ENCODE measurements at regions not wholly inside any gene's neighbourhood (a gene's known extent, or its start where the extent isn't known, plus 50 kb on each side); places are given as distances from the start of the nearest gene placed in this dataset.

GRCh38 chr6:96468281-96468680, 53.3 kb upstream of the UFL1 start:
- H3K4me1 ChIP-seq (ENCODE audit: insufficient read depth, low read length, poor library complexity, severe bottlenecking) = no peaks in the 10 kb centered on the region
- CTCF ChIA-PET = no interaction called here
- no peaks in the 10 kb centered on the region for H3K36me3 ChIP-seq (ENCODE audit: insufficient read depth, low read length, poor library complexity, severe bottlenecking)
- POLR2A ChIA-PET (ENCODE audit: low non-redundant PET) = no interaction called here
- no peak overlapping the region for H3K4me3 ChIP-seq (ENCODE audit: low read depth, low read length, poor library complexity, severe bottlenecking)
- DNase-seq (ENCODE audit: low spot score) = no peak
- no peak for TF ChIP-seq CTCF (conservative IDR thresholded peaks at IDR 0.05; ENCODE audit: low read depth, low read length)
- TF ChIP-seq EZH2 (IDR thresholded peaks at IDR 0.05; ENCODE audit: borderline replicate concordance, low read depth, low read length, poor library complexity, severe bottlenecking) = no peak
- H3K27me3 ChIP-seq (replicated peaks; ENCODE audit: insufficient read depth, low read depth, low read length, poor library complexity) = no peaks in the 10 kb centered on the region
- intact Hi-C loops (cut with micrococcal nuclease; ENCODE audit: unreplicated experiment) = loop anchor here (5.0 to 10.0 kb wide), 2 partner anchors 1033 to 1106 kb away; no protein-coding TSS in a partner anchor
- no peak overlapping the region for H3K27ac ChIP-seq (ENCODE audit: low read depth, low read length, poor library complexity, severe bottlenecking)
- BruUV-seq (replicated peaks) = no TSS peak
- no peaks in the 10 kb centered on the region for H3K9me3 ChIP-seq (ENCODE audit: low read depth, low read length, poor library complexity, severe bottlenecking)

GRCh38 chr6:96468681-96469224, 52.9 kb upstream of the UFL1 start:
- H3K4me1 ChIP-seq (ENCODE audit: insufficient read depth, low read length, poor library complexity, severe bottlenecking) = no peaks in the 10 kb centered on the region
- ChIA-PET CTCF (no interaction called here), POLR2A (ENCODE audit: low non-redundant PET) (no interaction called here)
- no peaks in the 10 kb centered on the region for H3K27me3 ChIP-seq (replicated peaks; ENCODE audit: insufficient read depth, low read depth, low read length, poor library complexity)
- no peak overlapping the region for H3K27ac ChIP-seq (ENCODE audit: low read depth, low read length, poor library complexity, severe bottlenecking)
- no TSS peak for BruUV-seq (replicated peaks)
- intact Hi-C loops (cut with micrococcal nuclease; ENCODE audit: unreplicated experiment) = loop anchor here (5.0 to 10.0 kb wide), 2 partner anchors 1034 to 1106 kb away; no protein-coding TSS in a partner anchor
- no peak overlapping the region for H3K4me3 ChIP-seq (ENCODE audit: low read depth, low read length, poor library complexity, severe bottlenecking)
- H3K36me3 ChIP-seq (ENCODE audit: insufficient read depth, low read length, poor library complexity, severe bottlenecking) = no peaks in the 10 kb centered on the region
- H3K9me3 ChIP-seq (ENCODE audit: low read depth, low read length, poor library complexity, severe bottlenecking) = no peaks in the 10 kb centered on the region
- TF ChIP-seq CTCF (conservative IDR thresholded peaks at IDR 0.05; ENCODE audit: low read depth, low read length) (peak; percentile 62; the same call in 1 of the 2 replicates), EZH2 (IDR thresholded peaks at IDR 0.05; ENCODE audit: borderline replicate concordance, low read depth, low read length, poor library complexity, severe bottlenecking) (no peak)
- peak; percentile 53 for DNase-seq (ENCODE audit: low spot score)

GRCh38 chr6:96469312-96469711, 52.3 kb upstream of the UFL1 start:
- H3K27me3 ChIP-seq (replicated peaks; ENCODE audit: insufficient read depth, low read depth, low read length, poor library complexity) = no peaks in the 10 kb centered on the region
- no TSS peak for BruUV-seq (replicated peaks)
- no peaks in the 10 kb centered on the region for H3K4me1 ChIP-seq (ENCODE audit: insufficient read depth, low read length, poor library complexity, severe bottlenecking)
- no peaks in the 10 kb centered on the region for H3K9me3 ChIP-seq (ENCODE audit: low read depth, low read length, poor library complexity, severe bottlenecking)
- no peak overlapping the region for H3K27ac ChIP-seq (ENCODE audit: low read depth, low read length, poor library complexity, severe bottlenecking)
- ChIA-PET CTCF (no interaction called here), POLR2A (ENCODE audit: low non-redundant PET) (no interaction called here)
- no peak overlapping the region for H3K4me3 ChIP-seq (ENCODE audit: low read depth, low read length, poor library complexity, severe bottlenecking)
- no peaks in the 10 kb centered on the region for H3K36me3 ChIP-seq (ENCODE audit: insufficient read depth, low read length, poor library complexity, severe bottlenecking)
- intact Hi-C loops (cut with micrococcal nuclease; ENCODE audit: unreplicated experiment) = loop anchor here (5.0 to 10.0 kb wide), 2 partner anchors 1035 to 1107 kb away; no protein-coding TSS in a partner anchor
- no peak for TF ChIP-seq CTCF (conservative IDR thresholded peaks at IDR 0.05; ENCODE audit: low read depth, low read length)
- no peak for TF ChIP-seq EZH2 (IDR thresholded peaks at IDR 0.05; ENCODE audit: borderline replicate concordance, low read depth, low read length, poor library complexity, severe bottlenecking)
- DNase-seq (ENCODE audit: low spot score) = no peak
